Ascending aorta (tissue), 2 donors: ENCODE measurements at regions not wholly inside any gene's neighbourhood (a gene's known extent, or its start where the extent isn't known, plus 50 kb on each side); places are given as distances from the start of the nearest gene placed in this dataset.

ENCODE experiments used
- DNase-seq, 2 donors: peaks; one replicate each; pipeline ENCODE4 v3.0.0-alpha.2; 2019; ENCODE audit warnings: low spot score in 2 of 2
- H3K27ac ChIP-seq, 2 donors: fragments of 200-600 bp; sonication (generic); one replicate each; pipeline ENCODE4 v1.5.1; 2016 to 2017; ENCODE audit warnings: mild to moderate bottlenecking in 1 of 2
- H3K27me3 ChIP-seq: fragments of 200-600 bp; sonication (generic); one replicate; pipeline ENCODE4 v1.5.1; 2017
- H3K36me3 ChIP-seq, 2 donors: fragments of 200-600 bp; sonication (generic); one replicate each; pipeline ENCODE4 v1.5.1; 2016
- H3K4me1 ChIP-seq, 2 donors: fragments of 200-600 bp; sonication (generic); one replicate each; pipeline ENCODE4 v1.5.1; 2016 to 2017; ENCODE audit warnings: mild to moderate bottlenecking in 1 of 2
- H3K4me3 ChIP-seq, 2 donors: fragments of 200-600 bp; sonication (generic); one replicate each; pipeline ENCODE4 v1.5.1; 2016 to 2017; ENCODE audit warnings: mild to moderate bottlenecking in 1 of 2
- H3K9me3 ChIP-seq, 2 donors: fragments of 200-600 bp; sonication (generic); one replicate each; pipeline ENCODE4 v1.5.1; 2016
- CTCF ChIP-seq, 3 experiments: fragments of 200-600 bp in 2 of 3; fragments of 450-650 bp in 1 of 3; sonication (generic) in 2 of 3; IDR thresholded peaks; one replicate each; pipeline ENCODE4 v1.5.1; 2016 to 2019; ENCODE audit warnings: antibody characterized with exemption in 3 of 3, mild to moderate bottlenecking in 1 of 3, moderate library complexity in 1 of 3
- intact Hi-C: fragments of 100-400 bp; cut with DNase I; formaldehyde crosslinking; loops from one replicate; pipeline ENCODE4 v1.15.1; 2023

DNA sequence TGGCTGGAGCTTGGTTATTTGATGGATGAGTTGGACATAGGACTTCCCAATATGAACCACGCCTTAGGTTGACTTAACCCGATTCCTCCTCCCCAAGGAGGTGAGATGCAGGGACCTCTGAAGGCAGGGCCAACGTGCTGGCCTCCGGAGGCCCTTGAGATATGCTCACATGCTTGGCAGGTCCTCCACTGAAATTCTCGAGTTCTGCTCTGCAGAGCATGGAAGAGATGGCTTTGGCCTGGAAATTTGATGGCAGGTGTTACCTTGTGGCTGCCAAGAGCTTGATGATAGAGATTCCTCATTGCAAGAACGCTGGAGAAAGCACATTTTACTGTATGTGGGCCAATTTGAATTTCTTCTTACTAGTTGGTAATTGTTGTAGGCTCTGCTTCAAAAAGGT is 117.4 kb upstream of the LIMCH1 start:
- TF ChIP-seq CTCF (IDR thresholded peaks at IDR 0.05) = no peak
- Histone ChIP-seq H3K4me3 (no peak overlapping the region), H3K9me3 (no peaks in the 10 kb centered on the region), H3K27ac (peak overlapping the region; percentile 65 to 74), H3K36me3 (no peaks in the 10 kb centered on the region), H3K4me1 (peaks cover 0 to 29% of the 10 kb centered on the region in 2 donors), H3K27me3 (no peaks in the 10 kb centered on the region)
- no peak for DNase-seq
- intact Hi-C loops = no loop called here

DNA sequence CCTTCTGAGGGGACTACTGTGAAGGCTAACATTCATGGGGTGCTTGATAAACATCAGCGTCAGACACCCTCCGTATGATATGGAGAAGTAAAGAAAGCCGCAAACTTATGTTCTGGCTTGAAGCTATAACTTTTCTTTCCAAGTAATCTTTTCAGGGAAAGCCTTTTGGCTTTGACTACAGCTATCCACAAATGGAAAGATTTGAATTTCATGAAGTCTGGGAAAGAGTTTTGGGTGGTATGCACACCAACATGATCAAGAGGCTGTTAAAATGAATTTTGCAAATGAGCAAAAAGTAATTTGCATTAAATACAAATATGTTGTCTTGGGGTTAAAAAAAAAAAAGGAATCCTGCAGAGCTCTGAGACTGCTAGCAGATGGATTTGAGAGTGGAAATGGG is 114.8 kb upstream of the LIMCH1 start:
- Histone ChIP-seq H3K36me3 (no peaks in the 10 kb centered on the region), H3K27ac (no peak overlapping the region), H3K9me3 (no peaks in the 10 kb centered on the region), H3K27me3 (no peaks in the 10 kb centered on the region), H3K4me3 (no peak overlapping the region), H3K4me1 (peaks cover 5 to 38% of the 10 kb centered on the region in 2 donors)
- DNase-seq = no peak
- TF ChIP-seq CTCF (IDR thresholded peaks at IDR 0.05) = no peak
- intact Hi-C loops = no loop called here

- H3K27me3 ChIP-seq = no peaks in the 10 kb centered on the region
- no peak overlapping the region for H3K4me3 ChIP-seq
- H3K36me3 ChIP-seq = no peaks in the 10 kb centered on the region
- no peak for DNase-seq
- intact Hi-C loops = no loop called here
- no peak for TF ChIP-seq CTCF (IDR thresholded peaks at IDR 0.05)
- peaks cover 13 to 38% of the 10 kb centered on the region in 2 donors for H3K4me1 ChIP-seq
- H3K27ac ChIP-seq = peak overlapping the region in 1 of 2 donors; percentile 3
- no peaks in the 10 kb centered on the region for H3K9me3 ChIP-seq
Measured at GRCh38 chr4:41424522-41424921, 113.4 kb upstream of the LIMCH1 start.

GRCh38 chr4:41425650-41426049 is 112.3 kb upstream of the LIMCH1 start:
- intact Hi-C loops = loop anchor here (5.0 kb wide), 1 partner anchor 112 kb away; the partner anchor contains the start of gene LIMCH1
- peak overlapping the region in 1 of 2 donors; percentile 3 for H3K27ac ChIP-seq
- no peaks in the 10 kb centered on the region for H3K27me3 ChIP-seq
- no peak for TF ChIP-seq CTCF (IDR thresholded peaks at IDR 0.05)
- peaks cover 13 to 47% of the 10 kb centered on the region in 2 donors for H3K4me1 ChIP-seq
- no peaks in the 10 kb centered on the region for H3K9me3 ChIP-seq
- no peaks in the 10 kb centered on the region for H3K36me3 ChIP-seq
- H3K4me3 ChIP-seq = no peak overlapping the region
- no peak for DNase-seq

GRCh38 chr4:41426539-41426938 is 111.4 kb upstream of the LIMCH1 start:
- no peak for TF ChIP-seq CTCF (IDR thresholded peaks at IDR 0.05)
- Histone ChIP-seq H3K27me3 (no peaks in the 10 kb centered on the region), H3K4me1 (peaks cover 13 to 53% of the 10 kb centered on the region in 2 donors), H3K4me3 (no peak overlapping the region), H3K27ac (peak overlapping the region; percentile 73 to 78), H3K36me3 (no peaks in the 10 kb centered on the region), H3K9me3 (no peaks in the 10 kb centered on the region)
- no peak for DNase-seq
- intact Hi-C loops = loop anchor here (5.0 kb wide), 1 partner anchor 111 kb away; the partner anchor contains the start of gene LIMCH1
